Astrocyte (in vitro differentiated cells and primary cell): ENCODE measurements at regions not wholly inside any gene's neighbourhood (a gene's known extent, or its start where the extent isn't known, plus 50 kb on each side); places are given as distances from the start of the nearest gene placed in this dataset.

Experiments used
- CTCF ChIP-seq: IDR thresholded peaks from 2 replicates; pipeline ENCODE4 v1.5.1; 2011; ENCODE audit warnings: low read depth, mild to moderate bottlenecking, inconsistent platforms, low read length, moderate library complexity; ENCODE audit not compliant: insufficient read depth
- EZH2 ChIP-seq: IDR thresholded peaks from 2 replicates; pipeline ENCODE4 v1.6.1; 2012; ENCODE audit warnings: mild to moderate bottlenecking, low read length, inconsistent platforms; ENCODE audit not compliant: insufficient read depth

- no peak for TF ChIP-seq CTCF
- no peak for TF ChIP-seq EZH2
These were observed 526.4 kb upstream of the USP24 start for GRCh38 chr1:55741516-55741915.
